K562 (cell line): ENCODE measurements at regions not wholly inside any gene's neighbourhood (a gene's known extent, or its start where the extent isn't known, plus 50 kb on each side); places are given as distances from the start of the nearest gene placed in this dataset.

ENCODE experiments used
- BRD4 ChIP-seq: fragments of 200-600 bp; sonication (generic); IDR thresholded peaks from 2 replicates; pipeline ENCODE4 v1.6.1; 2017; ENCODE audit warnings: inconsistent platforms
- ELK1 ChIP-seq: sonication (generic); formaldehyde crosslinking; IDR thresholded peaks from 2 replicates; pipeline ENCODE4 v1.8.1; 2022; ENCODE audit warnings: missing genetic modification reagents
- JUNB ChIP-seq: fragments of 450-650 bp; formaldehyde crosslinking; conservative IDR thresholded peaks from 2 replicates; pipeline ENCODE4 v1.4.0; 2020; ENCODE audit warnings: mild to moderate bottlenecking
- KDM1A ChIP-seq, 2 experiments: fragments of 450-650 bp; IDR thresholded peaks; 2 replicates each; pipeline ENCODE4 v1.6.1; 2016; ENCODE audit warnings: mild to moderate bottlenecking in 2 of 2
- L3MBTL2 ChIP-seq: fragments of 450-650 bp; IDR thresholded peaks from 2 replicates; pipeline ENCODE4 v1.6.1; 2016; ENCODE audit warnings: mild to moderate bottlenecking, moderate library complexity
- POLR2A ChIP-seq: fragments of 450-650 bp; conservative IDR thresholded peaks from 2 replicates; pipeline ENCODE4 v1.6.1; 2016
- SMAD3 ChIP-seq: fragments of 450-650 bp; formaldehyde crosslinking; conservative IDR thresholded peaks from 2 replicates; pipeline ENCODE4 v1.4.0; 2020; ENCODE audit warnings: mild to moderate bottlenecking
- SP1 ChIP-seq: sonication (generic); formaldehyde crosslinking; IDR thresholded peaks from 2 replicates; pipeline ENCODE4 v1.8.1; 2022; ENCODE audit warnings: mild to moderate bottlenecking, missing genetic modification reagents
- TF ChIP-seq, protein P1 (sequence below), 3 experiments: IDR thresholded peaks in 2 of 3; conservative IDR thresholded peaks in 1 of 3; 2 replicates each; pipeline ENCODE4 v1.5.1; 2011 to 2012; ENCODE audit warnings: low read length in 3 of 3, mild to moderate bottlenecking in 3 of 3, control low read depth in 2 of 3, improper control_type of control experiment in 1 of 3, inconsistent platforms in 1 of 3, low read depth in 1 of 3, mixed read lengths in 1 of 3, moderate library complexity in 1 of 3; ENCODE audit not compliant: insufficient read depth in 2 of 3

GRCh38 chr5:9742848-9743247, 112.7 kb upstream of the TAS2R1 start:
- TF ChIP-seq L3MBTL2, result no peak
- TF ChIP-seq ELK1 (CRISPR knock-in tag), result no peak
- TF ChIP-seq BRD4, result no peak
- TF ChIP-seq JUNB, result no peak
- TF ChIP-seq, protein P1, sequence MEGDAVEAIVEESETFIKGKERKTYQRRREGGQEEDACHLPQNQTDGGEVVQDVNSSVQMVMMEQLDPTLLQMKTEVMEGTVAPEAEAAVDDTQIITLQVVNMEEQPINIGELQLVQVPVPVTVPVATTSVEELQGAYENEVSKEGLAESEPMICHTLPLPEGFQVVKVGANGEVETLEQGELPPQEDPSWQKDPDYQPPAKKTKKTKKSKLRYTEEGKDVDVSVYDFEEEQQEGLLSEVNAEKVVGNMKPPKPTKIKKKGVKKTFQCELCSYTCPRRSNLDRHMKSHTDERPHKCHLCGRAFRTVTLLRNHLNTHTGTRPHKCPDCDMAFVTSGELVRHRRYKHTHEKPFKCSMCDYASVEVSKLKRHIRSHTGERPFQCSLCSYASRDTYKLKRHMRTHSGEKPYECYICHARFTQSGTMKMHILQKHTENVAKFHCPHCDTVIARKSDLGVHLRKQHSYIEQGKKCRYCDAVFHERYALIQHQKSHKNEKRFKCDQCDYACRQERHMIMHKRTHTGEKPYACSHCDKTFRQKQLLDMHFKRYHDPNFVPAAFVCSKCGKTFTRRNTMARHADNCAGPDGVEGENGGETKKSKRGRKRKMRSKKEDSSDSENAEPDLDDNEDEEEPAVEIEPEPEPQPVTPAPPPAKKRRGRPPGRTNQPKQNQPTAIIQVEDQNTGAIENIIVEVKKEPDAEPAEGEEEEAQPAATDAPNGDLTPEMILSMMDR (IDR thresholded peaks at IDR 0.05 in 2 of 3, conservative IDR thresholded peaks at IDR 0.05 in 1 of 3; ENCODE audit: insufficient read depth in 2 of 3, low read depth in 1 of 3, low read length in 3 of 3), result no peak
- no peak for TF ChIP-seq SP1 (CRISPR knock-in tag)
- no peak for TF ChIP-seq KDM1A (IDR thresholded peaks at IDR 0.05)
- TF ChIP-seq SMAD3 (CRISPR knock-in tag), result no peak
- no peak for TF ChIP-seq POLR2A
